GM21526 (cell line): ENCODE measurements at regions not wholly inside any gene's neighbourhood (a gene's known extent, or its start where the extent isn't known, plus 50 kb on each side); places are given as distances from the start of the nearest gene placed in this dataset.
"Not testable (repeated sequence)": the region's sequence is repeated elsewhere in the genome, so short reads cannot be mapped to it uniquely, and the experiment has no call there.

Experiments
- ATAC-seq: cut with Tn5 transposase; IDR thresholded peaks from one replicate; pipeline ENCODE4 v1.9.1; 2021; ENCODE audit warnings: moderate library complexity; ENCODE audit not compliant: unreplicated experiment, low FRiP score

- no peak for ATAC-seq
These were observed 90.4 kb downstream of the DLL1 start for GRCh38 chr6:170200458-170200891.

GRCh38 chr6:170199716-170200115, 91.2 kb downstream of the DLL1 start:
- ATAC-seq, result no peak

- no peak for ATAC-seq
These were observed 92.6 kb downstream of the DLL1 start for GRCh38 chr6:170198298-170198697.

- ATAC-seq, result no peak
These were observed 97.5 kb downstream of the DLL1 start for GRCh38 chr6:170193326-170193821.

DNA sequence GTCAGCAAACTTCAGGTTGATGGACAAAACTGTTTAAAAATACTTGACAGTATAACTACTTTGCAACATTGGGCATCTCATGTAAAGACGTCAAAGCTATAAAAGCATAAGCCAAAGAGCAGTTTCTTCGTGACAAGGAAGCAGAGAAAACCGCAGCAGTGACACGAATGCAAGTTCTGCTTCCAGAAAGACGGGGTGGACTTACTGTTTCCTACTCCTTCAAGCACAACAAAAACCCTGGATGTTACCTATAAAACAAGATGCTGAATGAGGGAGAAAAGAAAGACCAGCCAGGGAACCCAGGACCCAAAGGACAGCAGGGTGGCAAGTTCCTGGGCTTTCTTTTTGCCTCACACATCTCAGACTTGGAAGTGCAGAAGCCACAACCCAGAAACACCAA, 98.0 kb downstream of the DLL1 start:
- no peak for ATAC-seq

GRCh38 chr6:170192101-170192500, 98.8 kb downstream of the DLL1 start:
- ATAC-seq, result not testable (repeated sequence)

DNA sequence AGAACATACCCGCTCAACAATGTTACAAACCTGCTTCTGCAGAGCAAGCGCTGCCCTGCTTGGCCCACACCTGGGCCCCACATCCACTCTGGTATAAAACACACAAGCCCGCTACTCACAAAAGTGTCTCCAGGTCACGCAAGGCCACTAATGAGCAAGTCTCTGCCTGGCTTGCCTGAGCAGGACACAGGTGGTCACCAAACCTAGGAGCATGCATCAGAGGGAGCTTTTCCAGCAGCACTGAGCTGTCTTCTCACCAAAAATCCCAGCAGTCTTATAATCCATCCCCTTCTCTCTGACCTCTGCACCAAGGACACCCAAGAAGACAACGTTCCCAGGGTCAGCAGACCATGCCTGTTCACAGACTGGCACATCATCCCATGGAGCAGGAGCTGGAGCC, 100.8 kb downstream of the DLL1 start:
- ATAC-seq, result no peak

DNA sequence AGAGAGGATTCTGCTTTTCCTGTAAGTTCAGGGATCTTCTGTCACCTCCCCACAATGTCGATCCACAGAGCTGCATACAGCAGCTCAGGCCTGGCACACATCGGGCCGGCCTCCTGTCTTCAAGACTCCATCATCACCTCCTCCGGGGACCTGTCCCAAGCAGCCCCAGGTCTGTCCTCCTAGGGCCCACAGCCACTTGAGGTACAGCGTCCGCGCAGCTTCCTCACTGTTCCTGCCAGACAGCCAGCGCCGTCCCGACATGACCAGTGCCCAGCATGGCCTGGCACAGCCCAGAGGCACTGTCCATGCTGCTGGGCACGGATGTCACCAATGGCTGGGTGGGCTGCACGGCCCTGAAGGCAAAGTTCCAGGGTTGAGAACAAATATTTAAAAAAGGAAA, 101.6 kb downstream of the DLL1 start:
- no peak for ATAC-seq

DNA sequence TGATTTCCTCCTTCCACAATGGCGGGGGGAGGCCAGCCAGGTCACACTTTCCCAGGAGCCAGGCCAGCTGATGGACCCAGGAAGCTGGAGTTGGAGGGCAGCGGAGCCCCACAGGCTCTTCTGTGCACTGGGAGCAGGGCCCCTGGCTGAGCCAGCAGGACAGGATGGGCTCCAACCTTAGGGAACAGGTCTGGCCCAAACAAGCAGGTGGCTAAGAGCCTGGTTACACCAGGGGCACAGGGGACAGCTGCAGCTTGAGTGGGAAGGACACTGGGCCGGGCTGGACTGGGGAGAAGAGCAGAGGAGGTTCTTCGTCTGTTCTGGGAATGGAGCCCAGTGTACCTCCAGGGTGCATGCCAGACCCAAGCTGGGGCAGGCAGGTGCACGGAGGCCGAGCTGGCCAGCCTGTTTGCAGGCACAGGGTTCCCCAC, 102.3 kb downstream of the DLL1 start:
- no peak for ATAC-seq

GRCh38 chr6:170187669-170188566, 103.0 kb downstream of the DLL1 start:
- ATAC-seq, result no peak

GRCh38 chr6:170186941-170187668, 103.8 kb downstream of the DLL1 start:
- no peak for ATAC-seq

DNA sequence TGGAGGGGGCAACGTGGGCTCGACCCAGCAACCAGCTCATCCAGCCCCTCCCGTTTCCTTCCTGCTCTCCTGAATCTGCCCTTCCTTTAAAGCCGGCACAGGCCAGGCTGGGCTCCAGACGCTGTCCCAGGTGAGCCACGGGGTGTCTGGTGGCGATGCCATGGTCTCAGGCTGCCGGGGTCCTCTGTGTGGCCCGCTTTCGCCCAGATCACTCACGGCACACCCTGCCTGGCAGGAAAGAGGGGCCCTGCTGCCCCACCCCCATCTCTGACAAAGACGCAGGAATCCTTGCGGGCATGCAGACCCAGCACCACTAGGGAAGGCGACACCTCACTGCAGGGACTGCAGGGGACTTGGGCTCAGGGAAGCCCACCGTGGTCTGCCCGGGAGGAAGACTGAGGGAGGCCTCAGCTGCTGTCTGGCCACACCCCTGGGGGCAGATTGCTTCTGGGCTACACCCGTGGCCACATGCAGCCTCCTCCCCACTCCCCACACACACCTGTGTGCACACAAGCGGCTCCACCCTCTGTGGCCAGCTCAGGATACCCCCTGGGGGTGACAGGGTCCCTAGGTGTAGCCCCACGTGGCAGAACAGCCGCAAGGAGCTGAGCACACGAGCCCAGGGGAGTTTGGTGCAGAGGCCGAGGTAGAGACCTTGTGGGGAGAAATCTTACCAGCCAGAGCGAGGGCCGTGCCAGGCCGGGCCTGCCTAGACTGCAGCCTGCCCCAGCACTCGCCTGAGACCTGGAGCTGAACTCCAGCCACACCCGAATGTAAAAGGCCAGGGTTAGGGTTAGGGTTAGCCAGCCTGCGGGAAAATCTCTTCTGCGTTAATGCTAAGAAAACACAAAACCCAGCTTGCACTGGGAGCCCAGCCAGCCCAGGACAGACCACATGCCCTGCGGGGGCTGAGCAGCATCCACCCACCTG, 104.6 kb downstream of the DLL1 start:
- ATAC-seq, result no peak

DNA sequence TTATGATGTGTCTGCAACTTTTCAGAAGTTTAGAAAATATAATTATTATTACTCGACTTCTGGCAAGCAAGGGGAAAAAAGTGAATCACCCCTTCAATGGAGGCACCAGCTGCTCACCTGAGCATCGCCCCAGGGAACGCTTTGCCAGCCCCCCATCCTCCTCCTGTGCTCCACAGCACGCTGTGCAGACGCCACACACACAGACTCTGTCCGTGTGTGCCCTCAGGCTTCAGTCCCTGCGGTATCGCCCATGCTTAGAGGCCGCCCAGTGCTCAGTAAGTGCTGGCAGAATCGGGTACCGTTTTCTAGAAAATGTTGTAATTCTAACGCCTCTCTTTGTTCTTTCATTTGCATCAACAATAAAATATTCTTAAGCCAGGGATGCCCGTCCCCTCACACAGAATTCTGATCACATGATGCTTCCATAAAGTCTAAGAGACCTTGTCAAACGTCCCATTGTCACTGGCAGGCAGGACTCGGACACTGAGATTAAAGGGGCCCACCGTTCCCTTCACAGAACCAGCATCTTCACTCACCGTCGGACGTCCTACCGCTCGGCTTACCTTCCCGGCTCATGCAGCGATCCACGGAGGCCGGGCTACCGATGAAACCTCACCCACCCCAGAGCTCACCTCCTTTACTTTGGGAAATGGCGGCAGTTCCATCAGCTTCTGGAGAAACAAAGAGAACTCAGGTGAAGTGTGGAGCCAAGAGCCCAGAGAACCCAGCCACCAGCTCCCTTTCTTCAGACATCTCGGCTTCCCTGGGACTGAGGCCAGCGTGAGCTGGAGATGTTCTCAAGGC, 105.5 kb downstream of the DLL1 start:
- ATAC-seq, result no peak

GRCh38 chr6:170184316-170184715, 106.6 kb downstream of the DLL1 start:
- no peak for ATAC-seq

DNA sequence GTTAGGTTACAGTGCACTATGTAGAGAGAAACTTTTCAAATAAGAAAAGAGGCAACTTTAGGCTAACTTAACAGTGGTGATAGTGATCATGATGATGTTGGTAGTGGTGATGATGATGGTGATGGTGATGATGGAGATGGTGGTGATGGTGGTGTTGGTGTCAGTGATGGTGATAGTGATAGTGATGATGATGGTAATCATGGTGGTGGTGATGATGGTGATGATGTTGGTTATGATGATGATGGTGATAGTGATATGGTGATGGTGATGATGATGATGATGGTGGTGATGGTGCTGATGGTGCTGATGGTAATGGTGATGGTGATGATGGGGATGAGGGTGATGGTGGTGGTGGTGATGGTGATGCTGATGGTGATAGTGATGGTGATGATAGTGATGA, 107.4 kb downstream of the DLL1 start:
- ATAC-seq, result no peak

DNA sequence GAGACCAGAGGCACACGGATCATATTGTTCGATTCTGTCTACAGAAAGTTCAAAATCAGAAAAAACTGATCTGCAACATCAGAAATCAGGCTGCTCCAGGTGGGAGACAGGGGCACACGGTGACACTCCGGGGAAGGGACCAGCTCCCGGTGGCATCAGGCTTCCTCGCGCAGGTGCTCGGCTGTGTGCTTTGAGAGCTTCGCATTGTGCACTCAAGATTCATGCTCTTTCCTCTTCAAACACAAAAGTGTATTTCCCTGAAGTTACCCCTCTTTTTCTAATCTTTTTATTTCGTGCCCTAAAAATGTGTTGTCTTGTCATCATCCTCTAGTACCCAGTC, 108.1 kb downstream of the DLL1 start:
- ATAC-seq, result no peak

- no peak for ATAC-seq
These were observed 108.6 kb downstream of the DLL1 start for GRCh38 chr6:170182093-170182780.

GRCh38 chr6:170181338-170181690, 109.6 kb downstream of the DLL1 start:
- ATAC-seq, result no peak

DNA sequence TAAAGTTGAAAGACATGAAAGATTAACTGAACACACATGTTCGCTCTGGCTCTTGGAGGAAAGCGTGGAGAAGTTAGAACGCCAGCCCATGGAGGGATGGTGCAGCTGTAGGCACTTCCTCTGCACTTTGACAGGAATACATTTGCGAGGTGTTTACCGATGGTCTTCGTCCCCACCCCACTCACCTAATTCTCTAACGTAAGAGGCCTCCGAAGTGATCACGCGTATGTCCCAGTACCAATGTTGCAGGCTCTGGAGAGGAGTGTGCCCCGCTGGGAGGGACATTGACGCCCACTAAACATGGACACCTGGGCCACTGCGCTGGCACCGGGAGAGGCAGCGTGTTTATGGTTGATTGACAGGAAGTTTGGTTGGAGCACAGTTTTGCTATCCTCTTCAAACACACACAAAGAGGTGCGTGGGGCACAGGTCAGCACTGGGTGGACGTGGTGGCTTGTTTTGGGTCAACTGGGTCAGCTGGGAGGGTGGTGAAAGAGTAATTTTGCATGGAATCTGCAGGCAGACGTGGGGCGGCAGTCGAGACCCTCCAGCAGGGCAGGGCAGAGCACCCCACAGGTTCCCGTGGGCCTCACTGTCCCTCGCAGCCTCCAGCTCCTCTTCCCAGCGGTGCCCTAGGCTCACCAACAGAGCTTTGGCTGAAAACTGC, 110.1 kb downstream of the DLL1 start:
- no peak for ATAC-seq
